Suprapubic skin (tissue), 4 donors: ENCODE measurements at regions not wholly inside any gene's neighbourhood (a gene's known extent, or its start where the extent isn't known, plus 50 kb on each side); places are given as distances from the start of the nearest gene placed in this dataset.
"Not testable (repeated sequence)": the region's sequence is repeated elsewhere in the genome, so short reads cannot be mapped to it uniquely, and the experiment has no call there.

Experiments
- DNase-seq, 2 donors: peaks; one replicate each; pipeline ENCODE4 v3.0.0-alpha.2; 2019; ENCODE audit warnings: low spot score in 2 of 2
- H3K27ac ChIP-seq: fragments of 200-600 bp; sonication (generic); one replicate; pipeline ENCODE4 v1.5.1; 2019
- H3K27me3 ChIP-seq: fragments of 200-600 bp; sonication (generic); one replicate; pipeline ENCODE4 v1.5.1; 2019
- H3K36me3 ChIP-seq: fragments of 200-600 bp; sonication (generic); one replicate; pipeline ENCODE4 v1.5.1; 2019
- H3K4me1 ChIP-seq: fragments of 200-600 bp; sonication (generic); one replicate; pipeline ENCODE4 v1.5.1; 2019
- H3K4me3 ChIP-seq: fragments of 200-600 bp; sonication (generic); one replicate; pipeline ENCODE4 v1.5.1; 2019; ENCODE audit warnings: mild to moderate bottlenecking
- H3K9me3 ChIP-seq: fragments of 200-600 bp; sonication (generic); one replicate; pipeline ENCODE4 v1.5.1; 2019
- EP300 ChIP-seq: sonication (generic); formaldehyde crosslinking; IDR thresholded peaks from one replicate; pipeline ENCODE4 v1.6.1; 2017; ENCODE audit warnings: antibody characterized with exemption
- POLR2A ChIP-seq, 2 donors: fragments of 450-650 bp; IDR thresholded peaks; one replicate each; pipeline ENCODE4 v1.6.1; 2017; ENCODE audit warnings: antibody characterized with exemption in 2 of 2, mild to moderate bottlenecking in 2 of 2, moderate library complexity in 2 of 2
- POLR2AphosphoS5 ChIP-seq, 3 donors: sonication (generic); formaldehyde crosslinking; IDR thresholded peaks; one replicate each; pipeline ENCODE4 v1.6.1; 2017; ENCODE audit warnings: antibody characterized with exemption in 3 of 3
- WGBS: methylation state at CpG from one replicate; pipeline ENCODE4 v1.1.5; 2018; 5-methylcytosine and 5-hydroxymethylcytosine counted together
- TF ChIP-seq, protein P1 (sequence below), 2 donors: fragments of 200-600 bp in 1 of 2; fragments of 450-650 bp in 1 of 2; sonication (generic) in 1 of 2; IDR thresholded peaks; one replicate each; pipeline ENCODE4 v1.5.1; 2016 to 2019; ENCODE audit warnings: antibody characterized with exemption in 2 of 2, mild to moderate bottlenecking in 1 of 2, moderate library complexity in 1 of 2

GRCh38 chr2:129193961-129194360 lies 785.5 kb upstream of the RAB6C start:
- Histone ChIP-seq H3K27ac (no peak overlapping the region), H3K27me3 (no peaks in the 10 kb centered on the region), H3K9me3 (no peaks in the 10 kb centered on the region), H3K4me1 (peaks cover 19% of the 10 kb centered on the region), H3K36me3 (no peaks in the 10 kb centered on the region), H3K4me3 (no peak overlapping the region)
- 65% methylated on average over 4 of the region's 4 CpGs for WGBS
- TF ChIP-seq POLR2A (IDR thresholded peaks at IDR 0.05) (no peak), POLR2AphosphoS5 (IDR thresholded peaks at IDR 0.05) (no peak), EP300 (no peak)
- TF ChIP-seq, protein P1, sequence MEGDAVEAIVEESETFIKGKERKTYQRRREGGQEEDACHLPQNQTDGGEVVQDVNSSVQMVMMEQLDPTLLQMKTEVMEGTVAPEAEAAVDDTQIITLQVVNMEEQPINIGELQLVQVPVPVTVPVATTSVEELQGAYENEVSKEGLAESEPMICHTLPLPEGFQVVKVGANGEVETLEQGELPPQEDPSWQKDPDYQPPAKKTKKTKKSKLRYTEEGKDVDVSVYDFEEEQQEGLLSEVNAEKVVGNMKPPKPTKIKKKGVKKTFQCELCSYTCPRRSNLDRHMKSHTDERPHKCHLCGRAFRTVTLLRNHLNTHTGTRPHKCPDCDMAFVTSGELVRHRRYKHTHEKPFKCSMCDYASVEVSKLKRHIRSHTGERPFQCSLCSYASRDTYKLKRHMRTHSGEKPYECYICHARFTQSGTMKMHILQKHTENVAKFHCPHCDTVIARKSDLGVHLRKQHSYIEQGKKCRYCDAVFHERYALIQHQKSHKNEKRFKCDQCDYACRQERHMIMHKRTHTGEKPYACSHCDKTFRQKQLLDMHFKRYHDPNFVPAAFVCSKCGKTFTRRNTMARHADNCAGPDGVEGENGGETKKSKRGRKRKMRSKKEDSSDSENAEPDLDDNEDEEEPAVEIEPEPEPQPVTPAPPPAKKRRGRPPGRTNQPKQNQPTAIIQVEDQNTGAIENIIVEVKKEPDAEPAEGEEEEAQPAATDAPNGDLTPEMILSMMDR (IDR thresholded peaks at IDR 0.05) = no peak
- DNase-seq = no peak

- Histone ChIP-seq H3K4me1 (no peaks in the 10 kb centered on the region), H3K9me3 (no peaks in the 10 kb centered on the region), H3K36me3 (no peaks in the 10 kb centered on the region), H3K27me3 (no peaks in the 10 kb centered on the region), H3K27ac (no peak overlapping the region), H3K4me3 (no peak overlapping the region)
- TF ChIP-seq POLR2A (IDR thresholded peaks at IDR 0.05) = no peak
- TF ChIP-seq EP300 = no peak
- no peak for DNase-seq
- 78% methylated on average over 5 of the region's 5 CpGs for WGBS
Observed at GRCh38 chr2:129199501-129199900, 780.0 kb upstream of the RAB6C start.

- WGBS = 74% methylated on average over 2 of the region's 2 CpGs
- DNase-seq = no peak
Observed at GRCh38 chr2:129201696-129202095, 777.8 kb upstream of the RAB6C start.

DNA sequence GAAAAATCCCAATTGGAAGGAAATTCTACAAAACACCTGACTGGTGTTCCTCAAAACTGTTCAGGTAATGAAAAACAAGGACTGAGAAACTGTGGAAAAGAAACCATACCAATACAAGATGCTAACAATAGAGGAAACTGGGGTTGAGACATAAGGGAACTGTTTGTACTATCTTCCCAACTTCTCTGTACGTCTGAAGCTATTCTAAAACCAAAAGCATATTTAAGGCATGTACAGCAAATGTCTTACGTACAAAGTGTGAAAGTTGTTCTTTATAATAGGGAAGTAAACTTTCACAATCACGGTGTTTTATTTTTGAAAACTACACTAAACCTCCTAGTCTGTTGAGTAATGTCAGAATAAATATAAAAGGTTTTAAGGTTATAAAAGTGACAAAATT lies 776.1 kb upstream of the RAB6C start:
- no peak for DNase-seq
- no peak for TF ChIP-seq EP300
- no peak for TF ChIP-seq POLR2AphosphoS5 (IDR thresholded peaks at IDR 0.05)
- no peak for TF ChIP-seq POLR2A (IDR thresholded peaks at IDR 0.05)
- TF ChIP-seq, protein P1 (IDR thresholded peaks at IDR 0.05) = no peak
- WGBS = 52% methylated on average over 3 of the region's 3 CpGs
- H3K27me3 ChIP-seq = no peaks in the 10 kb centered on the region
- no peaks in the 10 kb centered on the region for H3K9me3 ChIP-seq
- H3K36me3 ChIP-seq = no peaks in the 10 kb centered on the region
- H3K4me1 ChIP-seq = no peaks in the 10 kb centered on the region
- no peak overlapping the region for H3K27ac ChIP-seq
- no peak overlapping the region for H3K4me3 ChIP-seq

More at GRCh38 chr2:129201696-129202095, 777.8 kb upstream of the RAB6C start:
- TF ChIP-seq POLR2A (IDR thresholded peaks at IDR 0.05) (no peak), POLR2AphosphoS5 (IDR thresholded peaks at IDR 0.05) (no peak)
- TF ChIP-seq, protein P1 (IDR thresholded peaks at IDR 0.05) = no peak
- H3K36me3 ChIP-seq = no peaks in the 10 kb centered on the region
- H3K4me1 ChIP-seq = no peaks in the 10 kb centered on the region
- no peaks in the 10 kb centered on the region for H3K27me3 ChIP-seq
- H3K27ac ChIP-seq = no peak overlapping the region
- H3K4me3 ChIP-seq = no peak overlapping the region
- no peaks in the 10 kb centered on the region for H3K9me3 ChIP-seq

GRCh38 chr2:129204581-129204980 lies 774.9 kb upstream of the RAB6C start:
- not testable (repeated sequence) for DNase-seq, H3K4me1 ChIP-seq, H3K9me3 ChIP-seq, H3K4me3 ChIP-seq, H3K36me3 ChIP-seq, H3K27ac ChIP-seq, H3K27me3 ChIP-seq
- WGBS = 92% methylated on average over 2 of the region's 2 CpGs

- Histone ChIP-seq H3K36me3 (no peaks in the 10 kb centered on the region), H3K27me3 (no peaks in the 10 kb centered on the region), H3K27ac (no peak overlapping the region), H3K4me1 (no peaks in the 10 kb centered on the region), H3K4me3 (no peak overlapping the region), H3K9me3 (no peaks in the 10 kb centered on the region)
- TF ChIP-seq, protein P1 (IDR thresholded peaks at IDR 0.05) = no peak
- TF ChIP-seq POLR2AphosphoS5 (IDR thresholded peaks at IDR 0.05) (no peak), EP300 (no peak), POLR2A (IDR thresholded peaks at IDR 0.05) (no peak)
- DNase-seq = no peak
- 23% methylated on average over 1 of the region's 1 CpG for WGBS
Observed at GRCh38 chr2:129205176-129205575, 774.3 kb upstream of the RAB6C start.
